Right cardiac atrium (tissue), 5 donors: ENCODE measurements at regions not wholly inside any gene's neighbourhood (a gene's known extent, or its start where the extent isn't known, plus 50 kb on each side); places are given as distances from the start of the nearest gene placed in this dataset.
A peak's percentile ranks its signal among the peaks of the same experiment; 100 is the strongest.

Source experiments
- ATAC-seq, 2 donors: fragments of 200-7000 bp; cut with Tn5 transposase; one replicate each; pipeline versions ENCODE4 v1.8.0 to v1.9.1; 2020; ENCODE audit warnings: moderate library complexity in 2 of 2, mild to moderate bottlenecking in 1 of 2
- DNase-seq, 3 donors: peaks; one replicate each; pipeline ENCODE4 v3.0.0-alpha.2; 2020
- H3K27ac ChIP-seq: one replicate; pipeline ENCODE4 v1.5.1; 2013; ENCODE audit warnings: mild to moderate bottlenecking, low read length, control low read depth, moderate library complexity
- H3K27me3 ChIP-seq: one replicate; pipeline ENCODE4 v1.6.1; 2013; ENCODE audit not compliant: control insufficient read depth, insufficient read depth
- H3K4me1 ChIP-seq: one replicate; pipeline ENCODE4 v1.6.1; 2013; ENCODE audit warnings: low read length; ENCODE audit not compliant: control insufficient read depth, insufficient read depth
- H3K4me3 ChIP-seq: one replicate; pipeline ENCODE4 v1.5.1; 2013; ENCODE audit warnings: low read length, control low read depth
- H3K9me3 ChIP-seq: one replicate; pipeline ENCODE4 v1.6.1; 2013; ENCODE audit warnings: low read length; ENCODE audit not compliant: control insufficient read depth
- WGBS: extraction: QIAGEN DNeasy Blood & Tissue Kit; methylation state at CpG from one replicate; pipeline ENCODE4 v1.1.7; 2013; 5-methylcytosine and 5-hydroxymethylcytosine counted together
- intact Hi-C, 4 donors: fragments of 100-400 bp; cut with DNase I; formaldehyde crosslinking; loops; one replicate each; pipeline versions ENCODE4 v1.11.0 to v1.14.0; 2022 to 2023
- donor health status: healthy with polysubstance abuse.
- donor health status: DM: no; HTN: yes; CAD: no.
- donor health status: DM: no; HTN: no; CAD: no.
- donor health status: DM: no; HTN: yes; CAD: no; lungs with severe emphysema.
- donor health status: DM: yes; HTN: yes; CAD: no.

GRCh38 chr1:240014051-240014450 lies 77.6 kb upstream of the FMN2 start:
- intact Hi-C loops, result no loop called here
- H3K9me3 ChIP-seq, result peaks cover 2% of the 10 kb centered on the region
- no peak for DNase-seq
- H3K4me3 ChIP-seq, result no peak overlapping the region
- no peaks in the 10 kb centered on the region for H3K27me3 ChIP-seq
- no peak overlapping the region for H3K27ac ChIP-seq
- 72% methylated on average over 5 of the region's 5 CpGs for WGBS
- H3K4me1 ChIP-seq, result no peaks in the 10 kb centered on the region
- ATAC-seq, result no peak

GRCh38 chr1:240018617-240019016 lies 73.1 kb upstream of the FMN2 start:
- no peak overlapping the region for H3K27ac ChIP-seq
- intact Hi-C loops, result no loop called here
- H3K4me3 ChIP-seq, result no peak overlapping the region
- ATAC-seq (no peak), DNase-seq (no peak)
- H3K4me1 ChIP-seq, result no peaks in the 10 kb centered on the region
- no peaks in the 10 kb centered on the region for H3K27me3 ChIP-seq
- 74% methylated on average over 1 of the region's 1 CpG for WGBS
- H3K9me3 ChIP-seq, result no peaks in the 10 kb centered on the region

- Histone ChIP-seq H3K4me3 (no peak overlapping the region), H3K27ac (no peak overlapping the region), H3K9me3 (no peaks in the 10 kb centered on the region), H3K4me1 (no peaks in the 10 kb centered on the region), H3K27me3 (no peaks in the 10 kb centered on the region)
- DNase-seq, result no peak
- intact Hi-C loops, result no loop called here
- no peak for ATAC-seq
Measured at GRCh38 chr1:240019524-240019923, 72.2 kb upstream of the FMN2 start.

- intact Hi-C loops, result loop anchor here in 2 of 4 donors (10.0 kb wide), 2 partner anchors 124 to 134 kb away; no protein-coding TSS in a partner anchor
- H3K9me3 ChIP-seq, result no peaks in the 10 kb centered on the region
- no peak overlapping the region for H3K4me3 ChIP-seq
- no peaks in the 10 kb centered on the region for H3K4me1 ChIP-seq
- no peak overlapping the region for H3K27ac ChIP-seq
- DNase-seq (no peak), ATAC-seq (no peak)
- WGBS, result 56% methylated on average over 3 of the region's 3 CpGs
- H3K27me3 ChIP-seq, result no peaks in the 10 kb centered on the region
Measured at GRCh38 chr1:240020871-240021270, 70.8 kb upstream of the FMN2 start.

GRCh38 chr1:240021709-240022108 lies 70.0 kb upstream of the FMN2 start:
- intact Hi-C loops, result loop anchor here in 2 of 4 donors (10.0 kb wide), 2 partner anchors 123 to 133 kb away; no protein-coding TSS in a partner anchor
- Histone ChIP-seq H3K9me3 (no peaks in the 10 kb centered on the region), H3K4me1 (no peaks in the 10 kb centered on the region), H3K4me3 (no peak overlapping the region), H3K27me3 (no peaks in the 10 kb centered on the region), H3K27ac (no peak overlapping the region)
- 55% methylated on average over 3 of the region's 3 CpGs for WGBS
- no peak for ATAC-seq
- DNase-seq, result no peak

- intact Hi-C loops, result loop anchor here in 2 of 4 donors (10.0 kb wide), 2 partner anchors 118 to 128 kb away; no protein-coding TSS in a partner anchor
- Histone ChIP-seq H3K27ac (no peak overlapping the region), H3K27me3 (no peaks in the 10 kb centered on the region), H3K4me1 (no peaks in the 10 kb centered on the region), H3K9me3 (no peaks in the 10 kb centered on the region), H3K4me3 (no peak overlapping the region)
- ATAC-seq (peak; percentile 52 to 61), DNase-seq (peak in 2 of 3 donors; percentile 41 to 59)
- 4% methylated on average over 5 of the region's 5 CpGs for WGBS
Measured at GRCh38 chr1:240027059-240027462, 64.6 kb upstream of the FMN2 start.

GRCh38 chr1:240029418-240029817 lies 62.3 kb upstream of the FMN2 start:
- no peak overlapping the region for H3K27ac ChIP-seq
- DNase-seq, result no peak
- ATAC-seq, result no peak
- no peaks in the 10 kb centered on the region for H3K27me3 ChIP-seq
- H3K4me3 ChIP-seq, result no peak overlapping the region
- no peaks in the 10 kb centered on the region for H3K4me1 ChIP-seq
- intact Hi-C loops, result loop anchor here in 2 of 4 donors (10.0 kb wide), 2 partner anchors 115 to 125 kb away; no protein-coding TSS in a partner anchor
- H3K9me3 ChIP-seq, result no peaks in the 10 kb centered on the region
- WGBS, result 65% methylated on average over 3 of the region's 3 CpGs

GRCh38 chr1:240030236-240030635 lies 61.4 kb upstream of the FMN2 start:
- no peak overlapping the region for H3K27ac ChIP-seq
- ATAC-seq (no peak), DNase-seq (no peak)
- no peaks in the 10 kb centered on the region for H3K27me3 ChIP-seq
- no peaks in the 10 kb centered on the region for H3K9me3 ChIP-seq
- H3K4me3 ChIP-seq, result no peak overlapping the region
- WGBS, result 74% methylated on average over 5 of the region's 5 CpGs
- intact Hi-C loops, result no loop called here
- no peaks in the 10 kb centered on the region for H3K4me1 ChIP-seq

GRCh38 chr1:240031009-240031408 lies 60.7 kb upstream of the FMN2 start:
- no peak for ATAC-seq
- no peak for DNase-seq
- Histone ChIP-seq H3K9me3 (no peaks in the 10 kb centered on the region), H3K27ac (no peak overlapping the region), H3K4me3 (no peak overlapping the region), H3K4me1 (no peaks in the 10 kb centered on the region), H3K27me3 (no peaks in the 10 kb centered on the region)
- WGBS, result 72% methylated on average over 5 of the region's 5 CpGs
- intact Hi-C loops, result no loop called here

GRCh38 chr1:240031414-240031813 lies 60.3 kb upstream of the FMN2 start:
- no peak for ATAC-seq
- Histone ChIP-seq H3K4me3 (no peak overlapping the region), H3K9me3 (no peaks in the 10 kb centered on the region), H3K4me1 (no peaks in the 10 kb centered on the region), H3K27me3 (no peaks in the 10 kb centered on the region), H3K27ac (no peak overlapping the region)
- WGBS, result 78% methylated on average over 3 of the region's 3 CpGs
- DNase-seq, result no peak
- intact Hi-C loops, result no loop called here

GRCh38 chr1:240033406-240033805 lies 58.3 kb upstream of the FMN2 start:
- intact Hi-C loops, result no loop called here
- ATAC-seq, result no peak
- WGBS, result 26% methylated on average over 3 of the region's 3 CpGs

GRCh38 chr1:240036526-240036925 lies 55.2 kb upstream of the FMN2 start:
- WGBS, result 95% methylated on average over 1 of the region's 1 CpG
- Histone ChIP-seq H3K4me3 (no peak overlapping the region), H3K9me3 (no peaks in the 10 kb centered on the region), H3K27me3 (no peaks in the 10 kb centered on the region), H3K4me1 (no peaks in the 10 kb centered on the region), H3K27ac (no peak overlapping the region)
- no peak for ATAC-seq
- no peak for DNase-seq
- intact Hi-C loops, result no loop called here

More at GRCh38 chr1:240033406-240033805, 58.3 kb upstream of the FMN2 start:
- H3K4me3 ChIP-seq, result no peak overlapping the region
- no peaks in the 10 kb centered on the region for H3K9me3 ChIP-seq
- H3K27ac ChIP-seq, result no peak overlapping the region
- no peaks in the 10 kb centered on the region for H3K27me3 ChIP-seq
- DNase-seq, result no peak
- no peaks in the 10 kb centered on the region for H3K4me1 ChIP-seq
